Gastrocnemius medialis (tissue), 4 donors: ENCODE measurements at regions not wholly inside any gene's neighbourhood (a gene's known extent, or its start where the extent isn't known, plus 50 kb on each side); places are given as distances from the start of the nearest gene placed in this dataset.

Experiments used
- ATAC-seq, 2 donors: fragments of 150-250 bp; one replicate each; pipeline ENCODE4 v1.9.1; 2016
- DNase-seq, 2 donors: peaks; one replicate each; pipeline ENCODE4 v3.0.0-alpha.2; 2019
- H3K27ac ChIP-seq, 4 donors: fragments of 200-600 bp; sonication (generic); 1 replicate in 1 of 4; 2 replicates in 3 of 4; pipeline ENCODE4 v1.5.1; 2016 to 2018; ENCODE audit warnings: mild to moderate bottlenecking in 2 of 4, moderate library complexity in 1 of 4
- H3K27me3 ChIP-seq, 3 donors: fragments of 200-600 bp; sonication (generic) in 2 of 3; 1 replicate in 1 of 3; 2 replicates in 2 of 3; pipeline versions ENCODE4 v1.5.1 to v1.6.0; 2016 to 2019; ENCODE audit warnings: mild to moderate bottlenecking in 1 of 3, moderate library complexity in 1 of 3
- H3K36me3 ChIP-seq, 2 donors: fragments of 200-600 bp; sonication (generic) in 1 of 2; one replicate each; pipeline ENCODE4 v1.5.1; 2017 to 2018
- H3K4me1 ChIP-seq, 2 donors: fragments of 200-600 bp; sonication (generic) in 1 of 2; one replicate each; pipeline ENCODE4 v1.5.1; 2016 to 2017; ENCODE audit warnings: mild to moderate bottlenecking in 2 of 2
- H3K4me3 ChIP-seq, 4 donors: fragments of 200-600 bp; sonication (generic) in 3 of 4; 1 replicate in 1 of 4; 2 replicates in 3 of 4; pipeline ENCODE4 v1.5.1; 2016 to 2019; ENCODE audit warnings: mild to moderate bottlenecking in 2 of 4
- H3K9me3 ChIP-seq, 3 donors: fragments of 200-600 bp; sonication (generic) in 2 of 3; 1 replicate in 1 of 3; 2 replicates in 2 of 3; pipeline ENCODE4 v1.5.1; 2016 to 2019
- POLR2A ChIP-seq, 2 donors: fragments of 450-650 bp; IDR thresholded peaks; one replicate each; pipeline ENCODE4 v1.6.1; 2017; ENCODE audit warnings: antibody characterized with exemption in 2 of 2, mild to moderate bottlenecking in 2 of 2, moderate library complexity in 2 of 2
- in situ Hi-C, 4 donors: fragments of 200-750 bp; cut with MboI; loops; one replicate each; pipeline versions ENCODE4 v1.15.0 to v1.8.0; 2017; ENCODE audit warnings: low sequenced_read_pairs in 4 of 4
- intact Hi-C: fragments of 100-400 bp; cut with DNase I; formaldehyde crosslinking; loops from one replicate; pipeline ENCODE4 v1.15.1; 2023; ENCODE audit warnings: low total_unique reads
- TF ChIP-seq, protein P1 (sequence below), 5 experiments: fragments of 450-650 bp in 3 of 5; fragments of 200-600 bp in 2 of 5; sonication (generic) in 2 of 5; IDR thresholded peaks in 4 of 5; conservative IDR thresholded peaks in 1 of 5; 1 replicate in 4 of 5; 2 replicates in 1 of 5; pipeline ENCODE4 v1.5.1; 2016 to 2019; ENCODE audit warnings: antibody characterized with exemption in 5 of 5, mild to moderate bottlenecking in 3 of 5, moderate library complexity in 3 of 5

DNA sequence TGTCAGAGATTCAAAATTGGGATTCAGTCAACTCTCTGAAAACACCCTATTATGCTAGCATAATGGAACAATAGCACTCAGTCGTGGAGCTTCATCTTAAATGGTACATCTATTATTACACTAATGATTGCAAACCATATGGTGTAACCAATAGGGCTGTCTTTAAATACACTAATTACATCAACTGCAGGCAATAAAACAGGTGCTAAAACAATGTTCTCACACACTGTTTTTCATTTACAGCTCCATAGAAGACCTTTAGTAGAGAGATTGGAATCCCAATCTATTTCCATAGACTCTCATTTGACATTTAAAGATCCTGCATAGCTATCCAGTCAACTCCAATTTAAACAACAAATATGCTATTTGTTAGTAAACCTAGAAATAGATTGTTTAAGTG, 1917.4 kb downstream of the OLFM4 start:
- no peaks in the 10 kb centered on the region for H3K27me3 ChIP-seq
- ATAC-seq, result no peak
- in situ Hi-C loops, result no loop called here

GRCh38 chr13:54949735-54950134, 1921.1 kb downstream of the OLFM4 start:
- DNase-seq (no peak), ATAC-seq (no peak)
- TF ChIP-seq, protein P1, sequence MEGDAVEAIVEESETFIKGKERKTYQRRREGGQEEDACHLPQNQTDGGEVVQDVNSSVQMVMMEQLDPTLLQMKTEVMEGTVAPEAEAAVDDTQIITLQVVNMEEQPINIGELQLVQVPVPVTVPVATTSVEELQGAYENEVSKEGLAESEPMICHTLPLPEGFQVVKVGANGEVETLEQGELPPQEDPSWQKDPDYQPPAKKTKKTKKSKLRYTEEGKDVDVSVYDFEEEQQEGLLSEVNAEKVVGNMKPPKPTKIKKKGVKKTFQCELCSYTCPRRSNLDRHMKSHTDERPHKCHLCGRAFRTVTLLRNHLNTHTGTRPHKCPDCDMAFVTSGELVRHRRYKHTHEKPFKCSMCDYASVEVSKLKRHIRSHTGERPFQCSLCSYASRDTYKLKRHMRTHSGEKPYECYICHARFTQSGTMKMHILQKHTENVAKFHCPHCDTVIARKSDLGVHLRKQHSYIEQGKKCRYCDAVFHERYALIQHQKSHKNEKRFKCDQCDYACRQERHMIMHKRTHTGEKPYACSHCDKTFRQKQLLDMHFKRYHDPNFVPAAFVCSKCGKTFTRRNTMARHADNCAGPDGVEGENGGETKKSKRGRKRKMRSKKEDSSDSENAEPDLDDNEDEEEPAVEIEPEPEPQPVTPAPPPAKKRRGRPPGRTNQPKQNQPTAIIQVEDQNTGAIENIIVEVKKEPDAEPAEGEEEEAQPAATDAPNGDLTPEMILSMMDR (IDR thresholded peaks at IDR 0.05 in 4 of 5, conservative IDR thresholded peaks at IDR 0.05 in 1 of 5), result no peak
- Histone ChIP-seq H3K36me3 (no peaks in the 10 kb centered on the region), H3K4me1 (no peaks in the 10 kb centered on the region), H3K27ac (no peak overlapping the region), H3K27me3 (no peaks in the 10 kb centered on the region), H3K9me3 (no peaks in the 10 kb centered on the region), H3K4me3 (no peak overlapping the region)
- in situ Hi-C loops, result no loop called here
- intact Hi-C loops, result no loop called here

More for the DNA sequence above, 1917.4 kb downstream of the OLFM4 start:
- Histone ChIP-seq H3K9me3 (no peaks in the 10 kb centered on the region), H3K4me3 (no peak overlapping the region), H3K4me1 (no peaks in the 10 kb centered on the region), H3K27ac (no peak overlapping the region), H3K36me3 (no peaks in the 10 kb centered on the region)
- no peak for DNase-seq
- TF ChIP-seq POLR2A (IDR thresholded peaks at IDR 0.05), result no peak
- TF ChIP-seq, protein P1 (IDR thresholded peaks at IDR 0.05 in 4 of 5, conservative IDR thresholded peaks at IDR 0.05 in 1 of 5), result no peak
- intact Hi-C loops, result no loop called here

DNA sequence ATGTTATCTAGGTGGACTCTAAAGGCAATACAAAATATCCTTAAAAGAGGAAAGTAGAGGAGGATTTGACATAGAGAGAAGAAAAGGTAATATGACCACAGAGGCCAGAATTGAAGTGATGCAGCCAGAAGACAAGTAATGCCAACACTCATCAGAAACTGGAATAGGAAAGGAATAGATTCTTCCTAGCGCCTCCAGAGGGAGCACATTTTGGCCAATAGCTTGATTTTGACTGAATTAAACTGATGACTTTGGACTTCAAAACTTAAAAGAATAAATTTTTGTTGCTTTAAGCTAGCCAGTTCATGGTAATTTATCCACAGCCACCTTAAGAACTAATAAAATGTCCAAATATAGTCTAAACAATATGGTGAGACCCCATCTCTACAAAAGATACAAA, 1921.9 kb downstream of the OLFM4 start:
- DNase-seq (no peak), ATAC-seq (no peak)
- no peaks in the 10 kb centered on the region for H3K27me3 ChIP-seq
- no peaks in the 10 kb centered on the region for H3K9me3 ChIP-seq
- TF ChIP-seq, protein P1 (IDR thresholded peaks at IDR 0.05 in 4 of 5, conservative IDR thresholded peaks at IDR 0.05 in 1 of 5), result no peak
- no peak for TF ChIP-seq POLR2A (IDR thresholded peaks at IDR 0.05)
- in situ Hi-C loops (no loop called here), intact Hi-C loops (no loop called here)
- no peaks in the 10 kb centered on the region for H3K36me3 ChIP-seq
- no peak overlapping the region for H3K27ac ChIP-seq
- no peaks in the 10 kb centered on the region for H3K4me1 ChIP-seq
- H3K4me3 ChIP-seq, result no peak overlapping the region

GRCh38 chr13:54953786-54954185, 1925.2 kb downstream of the OLFM4 start:
- intact Hi-C loops, result no loop called here
- in situ Hi-C loops, result no loop called here
- no peaks in the 10 kb centered on the region for H3K4me1 ChIP-seq

GRCh38 chr13:54958781-54959180, 1930.2 kb downstream of the OLFM4 start:
- TF ChIP-seq, protein P1 (IDR thresholded peaks at IDR 0.05 in 4 of 5, conservative IDR thresholded peaks at IDR 0.05 in 1 of 5), result no peak
- no peak for TF ChIP-seq POLR2A (IDR thresholded peaks at IDR 0.05)
- Histone ChIP-seq H3K27ac (no peak overlapping the region), H3K4me3 (no peak overlapping the region), H3K4me1 (no peaks in the 10 kb centered on the region), H3K9me3 (no peaks in the 10 kb centered on the region), H3K27me3 (no peaks in the 10 kb centered on the region), H3K36me3 (no peaks in the 10 kb centered on the region)
- in situ Hi-C loops (no loop called here), intact Hi-C loops (no loop called here)
- ATAC-seq (no peak), DNase-seq (no peak)

More at GRCh38 chr13:54953786-54954185, 1925.2 kb downstream of the OLFM4 start:
- ATAC-seq (no peak), DNase-seq (no peak)
- H3K27ac ChIP-seq, result no peak overlapping the region
- H3K36me3 ChIP-seq, result no peaks in the 10 kb centered on the region
- no peak for TF ChIP-seq POLR2A (IDR thresholded peaks at IDR 0.05)
- TF ChIP-seq, protein P1 (IDR thresholded peaks at IDR 0.05 in 4 of 5, conservative IDR thresholded peaks at IDR 0.05 in 1 of 5), result no peak
- H3K9me3 ChIP-seq, result no peaks in the 10 kb centered on the region
- no peaks in the 10 kb centered on the region for H3K27me3 ChIP-seq
- H3K4me3 ChIP-seq, result no peak overlapping the region
